HG02571 (cell line): ENCODE measurements at regions not wholly inside any gene's neighbourhood (a gene's known extent, or its start where the extent isn't known, plus 50 kb on each side); places are given as distances from the start of the nearest gene placed in this dataset.
"Not testable (repeated sequence)": the region's sequence is repeated elsewhere in the genome, so short reads cannot be mapped to it uniquely, and the experiment has no call there.

Experiments used
- ATAC-seq: cut with Tn5 transposase; IDR thresholded peaks from one replicate; pipeline ENCODE4 v1.9.1; 2021; ENCODE audit warnings: mild to moderate bottlenecking, moderate library complexity; ENCODE audit not compliant: unreplicated experiment

DNA sequence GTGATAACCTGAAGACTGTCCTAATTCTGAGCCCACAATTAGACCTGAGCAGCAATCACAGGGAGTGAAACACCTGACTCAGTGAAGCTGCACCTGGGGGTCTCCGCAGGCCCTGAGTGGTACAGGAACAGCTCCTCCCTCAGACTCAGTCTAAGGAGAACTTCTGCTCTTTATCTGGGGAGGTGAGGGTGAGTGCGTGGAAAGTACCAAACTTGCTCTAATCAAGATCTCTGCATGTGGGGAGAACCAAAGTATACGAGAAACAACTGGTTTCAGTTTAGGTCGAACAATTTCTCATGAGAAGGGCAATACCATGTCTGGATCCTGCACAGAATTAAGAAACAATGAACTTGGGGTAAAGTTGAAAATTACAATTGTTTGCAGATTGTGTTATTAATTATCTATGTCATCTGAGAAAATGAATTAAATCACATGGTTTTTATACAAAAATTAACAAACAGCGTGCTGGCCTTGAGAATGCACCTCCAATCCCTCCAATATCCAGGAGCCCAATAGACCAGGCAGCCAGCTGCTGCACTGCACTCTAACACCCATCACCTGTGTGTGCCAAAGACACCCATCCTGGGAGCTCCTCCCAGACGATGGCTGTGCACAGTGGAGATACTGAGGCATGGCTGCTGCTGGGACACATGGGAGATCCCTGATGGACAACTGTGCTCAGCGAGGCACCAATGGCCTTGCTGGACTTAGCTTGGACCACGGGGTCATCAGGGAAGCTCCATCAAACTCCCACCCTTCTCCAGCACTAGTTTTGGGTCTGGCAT lies 828.8 kb downstream of the TMEM121 start:
- not testable (repeated sequence) for ATAC-seq

DNA sequence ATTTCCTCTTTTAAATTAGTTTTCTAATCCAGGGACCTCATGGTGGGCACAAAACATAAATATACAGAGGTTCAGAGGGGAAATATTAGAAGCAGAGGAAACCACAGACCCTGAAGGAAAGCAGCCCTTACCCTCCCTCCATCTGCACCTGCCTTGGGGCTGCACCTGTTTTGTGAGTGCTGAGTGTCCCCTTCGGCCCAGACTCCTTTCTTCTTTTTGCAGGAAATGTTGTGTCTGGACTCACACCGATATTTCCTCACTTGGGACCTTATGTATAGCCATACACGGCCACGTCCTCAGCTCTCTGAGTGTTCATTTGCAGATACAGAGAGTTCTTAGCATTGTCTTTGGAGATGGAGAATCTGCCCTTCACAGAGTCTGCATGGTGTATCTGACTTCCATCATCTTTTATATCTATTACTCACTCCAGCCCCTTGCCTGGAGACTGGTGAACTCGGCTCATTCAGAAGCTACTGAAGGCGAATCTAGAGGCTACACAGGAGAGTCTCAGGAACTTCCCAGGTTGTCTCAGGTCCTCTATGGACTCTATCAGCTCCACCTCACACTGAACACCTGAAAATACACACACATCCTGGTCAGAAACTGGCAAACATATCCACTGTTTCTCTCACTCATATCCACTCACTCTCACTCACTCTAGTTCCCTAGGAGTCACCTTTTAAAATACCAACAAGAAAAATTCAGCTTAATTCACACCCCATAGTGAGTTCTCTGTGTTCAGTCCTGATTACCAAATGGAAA lies 829.7 kb downstream of the TMEM121 start:
- ATAC-seq, result not testable (repeated sequence)

DNA sequence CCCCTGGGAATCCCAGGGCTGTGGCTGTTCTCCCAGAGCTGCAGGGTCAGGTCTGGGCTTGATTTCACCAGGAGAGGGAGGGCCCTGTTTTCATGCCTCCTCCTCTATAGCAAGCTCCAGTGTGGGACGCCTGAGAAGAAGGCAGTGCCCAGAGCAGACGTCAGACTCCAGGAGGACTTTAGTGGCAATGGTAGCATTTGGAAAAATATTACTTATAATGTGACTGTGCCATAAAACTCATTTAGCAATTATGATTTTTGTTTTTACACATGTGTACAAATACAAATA lies 830.2 kb downstream of the TMEM121 start:
- ATAC-seq, result not testable (repeated sequence)

DNA sequence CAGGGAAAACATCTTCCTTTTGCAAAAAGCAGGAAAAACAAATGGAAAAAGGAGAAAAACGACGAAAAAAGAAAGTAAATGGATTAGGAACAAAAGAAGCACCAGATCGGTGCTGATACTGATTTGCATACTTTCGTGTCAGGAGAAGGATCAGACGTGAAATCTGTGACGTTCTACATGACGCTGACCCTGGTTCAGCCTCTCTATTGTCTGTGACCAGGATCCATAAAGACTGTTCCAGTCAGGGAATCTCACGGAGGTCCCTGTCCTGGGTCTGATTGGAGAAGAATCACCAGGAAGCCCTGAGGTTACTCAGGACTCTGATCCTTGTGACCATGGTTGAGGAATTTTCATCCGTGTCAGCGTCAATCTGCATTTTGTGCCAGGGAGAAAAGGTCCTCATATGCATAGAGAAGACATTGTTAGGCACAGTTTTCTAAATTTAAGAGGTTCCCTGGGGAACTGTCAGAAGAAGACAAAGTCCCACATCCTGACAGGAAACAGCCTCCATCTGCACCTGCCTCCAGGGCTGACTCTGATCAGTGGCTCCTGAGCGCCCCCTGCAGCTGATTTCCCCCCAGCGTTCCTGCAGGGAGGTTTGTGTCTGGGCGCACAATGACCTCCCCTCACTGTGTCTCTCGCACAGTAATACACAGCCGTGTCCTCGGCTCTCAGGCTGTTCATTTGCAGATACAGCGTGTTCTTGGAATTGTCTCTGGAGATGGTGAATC lies 832.9 kb downstream of the TMEM121 start:
- not testable (repeated sequence) for ATAC-seq

DNA sequence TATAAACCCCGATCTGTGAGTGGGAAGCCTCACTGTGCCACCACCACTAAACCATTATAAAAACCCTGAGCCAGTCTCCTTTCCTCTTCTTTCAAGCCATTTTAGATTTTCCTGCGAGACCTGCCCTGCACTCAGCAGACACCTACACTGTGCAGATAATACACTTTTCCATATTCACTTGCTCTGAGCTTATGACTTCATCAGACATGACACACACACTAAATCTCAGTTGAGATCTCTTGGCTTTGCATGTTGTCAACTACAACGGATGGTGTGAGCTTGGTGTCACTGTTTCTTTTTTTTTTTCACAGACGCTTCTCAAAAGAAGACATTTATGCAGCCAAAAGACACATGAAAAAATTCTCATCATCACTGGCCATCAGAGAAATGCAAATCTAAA lies 839.0 kb downstream of the TMEM121 start:
- ATAC-seq, result not testable (repeated sequence)

DNA sequence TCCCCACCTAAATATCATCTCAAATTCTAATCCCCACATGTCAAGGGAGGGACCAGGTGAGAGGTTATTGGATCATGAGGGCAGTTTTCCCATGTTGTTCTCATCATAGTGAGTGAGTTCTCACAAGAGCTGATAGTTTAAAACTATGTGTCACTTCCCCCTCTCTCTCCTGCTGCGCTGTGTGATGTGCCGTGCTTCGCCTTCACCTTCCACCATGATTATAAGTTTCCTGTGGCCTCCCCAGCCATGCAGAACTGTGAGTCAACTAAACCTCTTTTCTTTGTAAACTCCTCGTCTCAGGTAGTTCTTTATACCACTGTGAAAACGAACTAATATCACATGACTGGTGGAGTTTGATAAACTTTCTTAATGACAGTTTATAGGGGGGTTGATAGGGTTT lies 839.5 kb downstream of the TMEM121 start:
- ATAC-seq, result not testable (repeated sequence)

DNA sequence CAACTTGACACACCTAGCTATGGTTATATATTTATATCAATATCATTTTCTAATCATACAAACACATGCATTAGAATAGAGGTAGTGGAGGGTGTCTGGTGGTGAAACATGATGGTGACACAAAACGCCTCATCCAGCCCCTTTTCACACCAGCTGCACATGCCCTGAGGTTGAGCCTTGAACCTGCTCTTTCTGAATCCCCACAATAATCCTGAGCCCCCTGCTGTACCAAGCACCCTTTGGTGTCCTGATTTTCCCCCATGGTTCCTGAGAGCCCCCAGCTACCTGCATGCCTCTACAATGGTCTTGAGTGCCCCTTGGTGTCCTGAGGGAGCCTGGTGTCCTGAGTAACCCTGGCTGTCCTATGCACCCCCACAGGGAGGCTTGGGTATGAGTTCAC lies 840.6 kb downstream of the TMEM121 start:
- ATAC-seq, result not testable (repeated sequence)

DNA sequence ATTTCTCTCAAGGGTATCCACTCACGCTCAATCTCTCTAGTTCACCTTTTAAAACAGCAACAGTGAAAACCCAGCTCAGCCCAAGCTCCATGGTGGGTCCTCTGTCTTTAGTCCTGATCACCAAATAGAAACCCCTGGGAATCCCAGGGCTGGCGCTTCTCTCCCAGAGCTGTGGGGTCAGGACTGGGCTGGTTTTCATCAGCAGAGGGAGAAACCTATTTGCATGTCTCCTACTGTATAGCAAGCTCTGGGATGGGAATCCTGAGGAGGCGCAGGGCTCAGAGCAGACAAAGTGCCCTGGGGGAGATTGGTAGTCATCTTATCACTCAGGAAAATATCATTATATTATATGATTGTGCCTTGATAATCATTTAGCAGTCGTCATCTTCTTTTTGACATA lies 843.1 kb downstream of the TMEM121 start:
- not testable (repeated sequence) for ATAC-seq

DNA sequence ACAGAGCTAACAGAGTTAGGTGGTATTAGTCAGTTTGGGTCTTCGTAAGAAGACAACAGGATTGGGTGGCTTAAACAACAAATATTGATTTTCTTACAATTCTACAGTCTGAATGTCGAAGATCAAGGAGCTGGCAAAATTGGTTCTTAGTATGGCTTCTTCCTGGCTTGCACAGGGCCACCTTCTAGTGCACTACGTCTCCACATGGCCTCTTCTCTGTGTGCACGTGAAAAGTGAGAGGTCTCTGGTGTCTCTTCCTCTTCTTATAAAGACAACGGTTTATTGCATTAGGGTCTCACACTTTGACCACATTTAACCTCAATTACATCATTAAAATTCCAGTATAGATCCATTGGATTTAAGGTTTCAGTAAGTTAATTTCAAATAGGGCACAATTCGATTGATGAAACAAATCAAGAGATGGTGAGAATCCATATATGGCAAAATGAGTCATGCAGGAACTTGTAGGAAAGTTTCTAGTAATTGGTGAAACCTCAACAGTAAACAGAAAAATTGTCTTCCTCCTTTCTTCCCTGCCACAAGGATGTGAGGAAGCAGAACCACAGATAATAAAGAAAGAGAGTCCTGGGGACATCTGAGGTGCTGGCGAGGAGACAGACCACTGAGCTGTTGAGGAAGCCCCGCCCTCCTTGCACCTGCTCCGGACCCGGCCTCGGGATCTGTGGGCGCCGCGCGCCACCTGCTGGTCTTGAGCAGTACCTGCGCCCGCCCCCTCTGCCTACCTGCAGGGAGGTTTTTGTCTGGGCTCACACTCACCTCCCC lies 846.7 kb downstream of the TMEM121 start:
- ATAC-seq, result no peak

DNA sequence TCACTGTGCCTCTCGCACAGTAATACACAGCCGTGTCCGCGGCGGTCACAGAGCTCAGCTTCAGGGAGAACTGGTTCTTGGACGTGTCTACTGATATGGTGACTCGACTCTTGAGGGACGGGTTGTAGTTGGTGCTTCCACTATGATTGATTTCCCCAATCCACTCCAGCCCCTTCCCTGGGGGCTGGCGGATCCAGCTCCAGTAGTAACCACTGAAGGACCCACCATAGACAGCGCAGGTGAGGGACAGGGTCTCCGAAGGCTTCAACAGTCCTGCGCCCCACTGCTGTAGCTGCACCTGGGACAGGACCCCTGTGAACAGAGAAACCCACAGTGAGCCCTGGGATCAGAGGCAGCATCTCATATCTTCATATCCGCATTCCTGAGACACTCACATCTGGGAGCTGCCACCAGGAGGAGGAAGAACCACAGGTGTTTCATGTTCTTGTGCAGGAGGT lies 847.3 kb downstream of the TMEM121 start:
- ATAC-seq, result not testable (repeated sequence)

DNA sequence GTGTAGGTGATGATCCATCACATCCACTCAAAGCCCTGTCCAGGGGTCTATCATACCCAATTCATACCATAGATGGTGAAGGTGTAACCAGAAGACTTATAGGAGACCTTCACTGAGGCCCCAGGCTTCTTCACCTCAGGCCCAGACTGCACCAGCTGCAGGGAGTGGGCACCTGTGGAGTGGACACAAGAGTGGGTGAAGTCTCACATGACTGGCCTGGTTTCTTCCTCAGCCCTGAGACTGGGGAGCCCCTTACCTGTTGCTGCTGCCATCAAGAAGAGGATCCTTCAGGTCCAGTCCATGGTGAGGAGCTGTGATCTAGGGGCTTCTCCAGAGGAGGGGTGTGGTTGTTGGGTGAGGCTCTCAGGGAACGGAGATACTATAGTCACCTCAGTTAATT lies 851.0 kb downstream of the TMEM121 start:
- ATAC-seq, result no peak

DNA sequence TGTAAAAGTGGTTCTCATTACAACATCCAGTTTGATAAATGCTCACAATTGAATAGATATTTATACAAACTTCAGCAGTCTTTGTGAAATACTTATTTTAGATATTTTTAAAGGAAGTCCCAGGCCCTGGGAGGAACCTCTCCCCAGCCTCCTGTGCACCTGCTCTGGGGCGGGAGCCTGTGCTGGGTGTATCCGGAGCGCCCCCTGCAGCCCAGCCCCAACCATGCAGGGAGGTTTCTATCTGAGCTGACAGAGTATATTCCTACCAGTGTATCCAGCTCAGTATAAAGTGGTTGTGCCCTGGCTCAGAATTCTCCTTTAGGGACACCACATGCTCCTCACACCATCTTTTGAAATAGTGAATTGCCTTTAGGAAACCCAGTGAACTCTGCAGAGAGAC lies 851.8 kb downstream of the TMEM121 start:
- ATAC-seq, result no peak

DNA sequence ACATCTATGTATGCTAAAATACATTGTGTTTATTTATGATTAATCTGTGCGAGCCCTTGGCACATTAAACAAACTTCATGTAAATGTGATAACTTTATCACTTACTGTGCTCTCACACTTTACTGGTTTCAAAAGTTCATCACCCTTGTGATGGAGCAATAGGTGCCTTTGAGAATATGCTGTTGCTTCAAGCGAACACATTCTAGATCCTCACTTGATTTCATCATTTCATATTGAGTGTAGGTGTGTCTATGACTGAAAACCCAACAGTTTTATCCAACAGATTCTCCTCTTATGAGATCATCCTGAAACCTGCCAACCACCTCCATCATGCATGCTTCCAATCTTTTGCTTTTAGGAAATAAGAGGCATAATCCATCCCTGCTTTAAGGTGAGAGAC lies 854.4 kb downstream of the TMEM121 start:
- no peak for ATAC-seq

DNA sequence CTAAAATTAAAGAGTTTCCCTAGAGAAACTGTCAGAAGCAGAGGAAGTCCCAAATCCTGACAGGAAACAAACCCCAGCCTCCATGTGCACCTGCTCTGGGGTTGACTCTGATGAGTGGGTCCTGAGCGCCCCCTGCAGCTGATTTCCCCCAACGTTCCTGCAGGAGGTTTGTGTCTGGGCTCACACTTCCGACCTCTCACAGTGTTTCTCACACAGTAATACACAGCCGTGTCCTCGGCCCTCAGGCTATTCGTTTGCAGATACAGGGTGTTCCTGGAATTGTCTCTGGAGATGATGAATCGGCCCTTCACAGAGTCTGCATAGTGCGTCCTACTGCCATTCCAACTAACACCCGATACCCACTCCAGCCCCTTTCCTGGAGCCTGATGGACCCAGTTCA lies 862.8 kb downstream of the TMEM121 start:
- ATAC-seq, result not testable (repeated sequence)

DNA sequence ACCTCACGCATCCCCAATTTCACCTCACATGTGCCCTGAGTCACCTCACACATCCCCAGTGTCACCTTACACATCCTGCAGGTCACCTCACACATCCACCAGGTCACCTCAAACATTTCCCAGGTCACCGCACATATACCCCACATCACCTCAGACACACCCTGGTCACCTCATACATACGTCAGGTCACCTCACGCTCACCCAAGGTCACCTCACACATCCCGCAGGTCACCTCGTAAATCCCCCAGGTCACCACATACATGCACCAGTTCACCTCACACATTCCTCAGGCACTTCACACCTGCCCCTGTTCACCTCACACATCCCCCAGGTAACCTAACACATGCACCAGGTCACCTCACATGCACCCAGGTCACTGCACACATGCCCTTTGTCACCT lies 864.0 kb downstream of the TMEM121 start:
- ATAC-seq, result no peak

DNA sequence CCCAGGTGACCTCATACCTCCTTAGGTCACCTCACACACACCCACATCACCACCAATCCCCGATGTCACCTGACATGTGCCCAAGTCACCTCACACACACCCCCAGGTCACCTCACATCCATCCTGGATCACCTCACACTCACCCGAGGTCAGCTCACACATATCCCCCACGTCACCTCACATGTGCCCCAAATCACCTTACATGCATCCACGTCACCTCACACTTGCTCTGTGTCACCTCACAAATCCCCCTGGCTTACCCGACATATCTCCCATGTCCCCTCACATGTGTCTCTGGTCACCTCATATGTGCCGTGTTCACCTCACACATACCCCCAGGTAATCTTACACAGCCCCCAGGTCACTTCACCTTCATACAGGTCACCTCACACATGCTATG lies 864.6 kb downstream of the TMEM121 start:
- no peak for ATAC-seq

DNA sequence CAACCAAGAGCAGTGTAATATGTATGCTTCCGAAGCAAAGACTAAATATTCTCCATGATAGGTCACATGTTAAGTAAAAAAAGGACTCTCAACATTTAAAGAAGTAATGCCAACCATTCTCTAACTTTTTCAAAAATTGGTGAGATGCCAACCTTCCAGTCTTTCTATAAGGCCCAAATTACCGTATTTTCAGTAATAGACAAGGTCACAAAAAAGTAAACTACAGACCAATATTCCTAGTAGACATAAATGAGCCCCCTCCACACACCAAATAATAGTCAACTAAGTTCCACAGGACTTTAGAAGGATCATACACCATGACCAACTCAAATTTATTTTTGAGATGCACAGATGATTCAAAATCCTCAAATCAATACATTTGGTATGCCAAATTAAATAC lies 867.4 kb downstream of the TMEM121 start:
- ATAC-seq, result no peak

DNA sequence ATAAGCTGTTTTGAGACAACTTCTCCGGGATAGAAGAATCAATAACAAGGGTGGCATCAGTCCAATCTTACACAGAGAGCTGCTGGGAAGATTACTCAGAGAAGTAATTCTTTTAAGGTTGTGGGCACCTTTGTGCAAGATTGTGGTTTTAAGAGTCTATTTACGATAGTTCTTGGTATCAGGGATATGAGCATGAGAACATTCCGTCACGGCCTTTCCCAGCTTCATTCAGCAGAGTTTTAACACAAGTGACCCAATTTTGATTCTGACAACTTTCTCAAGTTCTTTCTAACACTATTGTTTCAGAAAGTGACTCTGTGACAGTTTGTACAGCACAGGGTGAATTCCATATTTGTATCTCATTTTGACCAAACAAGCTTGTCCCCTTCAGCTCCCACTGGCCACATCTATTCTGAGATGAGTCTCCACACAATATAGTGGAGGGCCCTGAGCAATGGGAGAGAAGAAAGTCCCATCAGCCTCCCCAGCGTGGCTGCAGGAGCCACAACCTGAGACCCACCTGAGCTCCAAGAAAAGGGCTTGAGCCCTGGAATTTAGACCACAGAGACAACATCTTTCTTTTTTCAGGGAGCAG lies 869.2 kb downstream of the TMEM121 start:
- no peak for ATAC-seq

DNA sequence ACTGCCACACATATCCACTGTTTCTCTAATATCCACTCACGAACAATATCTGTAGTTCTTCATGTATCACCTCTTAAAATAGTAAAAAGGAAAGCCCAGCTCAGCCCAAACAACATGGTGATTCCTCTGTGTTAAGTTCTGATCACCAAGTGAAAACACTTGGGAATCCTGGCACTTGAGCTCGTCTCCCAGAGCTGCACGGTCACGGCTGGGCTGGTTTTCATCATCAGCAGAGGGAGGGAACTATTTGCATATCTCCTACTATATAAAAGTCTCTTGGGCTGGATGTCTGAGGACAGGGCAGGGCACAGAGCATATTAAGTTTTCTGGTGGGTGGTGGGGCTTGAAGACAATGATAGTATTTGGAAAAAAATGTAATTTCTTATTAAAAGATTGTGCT lies 870.6 kb downstream of the TMEM121 start:
- ATAC-seq, result no peak

DNA sequence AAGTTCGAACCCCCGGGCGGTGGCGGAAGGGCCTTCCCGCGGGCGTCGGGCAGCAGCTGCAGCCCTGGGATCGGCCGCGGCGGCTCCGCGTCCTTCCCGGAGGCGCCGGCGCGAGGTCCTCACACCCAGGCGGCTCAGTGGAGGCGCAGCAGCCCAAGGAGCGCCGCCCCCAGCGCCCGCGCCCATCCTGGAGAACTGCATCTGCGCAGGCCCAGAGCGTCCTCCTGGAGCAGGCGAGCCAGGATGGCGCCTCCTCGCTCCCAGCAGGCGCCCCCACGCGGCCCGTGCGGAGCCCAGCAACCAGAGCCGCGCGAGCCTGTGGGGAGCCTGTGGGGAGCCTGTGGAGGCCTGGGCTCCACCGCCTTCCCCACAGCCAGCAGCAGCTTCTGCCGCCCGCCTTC lies 872.5 kb downstream of the TMEM121 start:
- not testable (repeated sequence) for ATAC-seq

DNA sequence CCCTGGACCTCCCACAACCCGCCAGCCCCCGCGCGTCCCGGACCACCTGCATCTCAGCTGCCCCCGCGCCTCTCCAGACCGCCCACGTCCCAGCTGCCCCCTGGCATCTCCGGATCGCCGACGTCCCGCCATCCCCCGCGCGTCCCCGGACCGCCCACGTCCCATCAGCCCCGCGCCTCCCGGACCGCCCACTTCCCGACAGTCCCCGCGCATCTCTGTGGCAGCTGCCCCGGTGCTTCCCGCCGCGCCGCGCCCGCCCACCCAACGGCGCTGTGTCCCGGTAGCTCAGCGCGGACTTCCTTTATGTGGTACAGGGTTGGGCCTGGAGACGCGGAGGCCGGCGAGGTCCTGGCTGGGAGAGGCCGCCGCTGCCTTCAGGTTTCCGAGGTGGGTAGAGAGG lies 874.9 kb downstream of the TMEM121 start:
- ATAC-seq, result not testable (repeated sequence)
